GM12872 (cell line): ENCODE measurements at regions not wholly inside any gene's neighbourhood (a gene's known extent, or its start where the extent isn't known, plus 50 kb on each side); places are given as distances from the start of the nearest gene placed in this dataset.

Source experiments
- CTCF ChIP-seq: IDR thresholded peaks from 3 replicates; pipeline ENCODE4 v1.5.1; 2011; ENCODE audit warnings: low read depth, mild to moderate bottlenecking, low read length, moderate library complexity; ENCODE audit not compliant: insufficient read depth

GRCh38 chr12:123038966-123039365 is 58.5 kb downstream of the ARL6IP4 start:
- no peak for TF ChIP-seq CTCF

DNA sequence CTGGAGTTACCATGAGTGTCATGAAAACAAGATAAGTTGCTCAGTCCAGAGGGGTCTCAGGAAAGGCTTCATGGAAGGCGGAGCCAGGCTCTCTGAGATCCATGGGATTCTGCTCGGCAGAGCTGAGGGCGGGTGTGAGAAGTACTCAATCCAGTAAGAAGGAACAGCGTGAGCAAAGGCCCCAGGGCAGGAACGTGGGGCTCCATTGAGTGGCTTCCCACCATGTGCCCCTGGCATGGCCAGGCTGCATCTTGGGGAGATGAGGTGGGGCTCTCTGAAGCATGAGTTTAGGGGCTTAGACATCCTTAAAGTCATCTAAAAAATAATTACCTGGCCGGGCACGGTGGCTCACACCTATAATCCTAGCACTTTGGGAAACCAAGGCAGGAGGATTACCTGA is 58.0 kb downstream of the ARL6IP4 start:
- no peak for TF ChIP-seq CTCF

DNA sequence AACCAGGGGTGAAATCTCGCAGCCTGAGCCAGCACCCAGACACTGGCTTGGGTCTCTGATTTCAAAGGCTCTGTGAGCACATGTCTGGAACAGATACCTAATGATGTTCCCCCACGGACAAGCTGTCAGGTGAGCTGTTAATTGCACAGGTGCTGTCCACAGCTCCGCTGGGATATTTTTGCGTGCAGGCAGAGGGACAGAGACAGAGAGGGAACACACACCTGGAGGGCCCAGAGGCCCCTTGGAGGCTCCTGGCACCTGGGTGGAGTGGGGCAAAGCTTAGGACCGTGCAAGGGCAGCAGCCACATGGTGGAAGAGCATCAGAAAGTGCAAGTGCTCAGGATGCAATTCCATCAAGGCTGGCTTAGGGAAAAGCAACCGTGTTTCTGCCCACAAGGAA is 57.3 kb downstream of the ARL6IP4 start:
- TF ChIP-seq CTCF = no peak

- no peak for TF ChIP-seq CTCF
Observed at GRCh38 chr12:123036466-123037285, 56.2 kb downstream of the ARL6IP4 start.

- TF ChIP-seq CTCF = no peak
Observed at GRCh38 chr12:123035841-123036240, 55.4 kb downstream of the ARL6IP4 start.

DNA sequence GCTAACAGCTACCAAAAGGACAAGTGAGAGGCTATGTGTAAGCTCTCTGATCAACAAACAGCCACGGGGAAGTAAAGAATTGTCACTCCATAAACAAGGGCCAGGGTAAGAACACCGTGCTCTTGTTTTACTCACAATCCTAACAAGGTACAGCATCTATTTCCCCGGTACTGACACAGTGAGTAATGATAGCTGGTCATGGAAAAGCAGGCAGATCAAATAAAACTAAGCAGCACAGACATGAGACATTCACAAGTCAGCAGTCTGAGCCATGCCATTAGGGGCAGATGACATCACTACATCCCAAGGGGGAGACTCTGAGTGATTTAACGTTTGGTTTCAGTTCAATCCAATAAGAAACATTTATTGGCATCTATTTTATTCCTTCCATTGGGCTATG is 54.4 kb downstream of the ARL6IP4 start:
- TF ChIP-seq CTCF = no peak

DNA sequence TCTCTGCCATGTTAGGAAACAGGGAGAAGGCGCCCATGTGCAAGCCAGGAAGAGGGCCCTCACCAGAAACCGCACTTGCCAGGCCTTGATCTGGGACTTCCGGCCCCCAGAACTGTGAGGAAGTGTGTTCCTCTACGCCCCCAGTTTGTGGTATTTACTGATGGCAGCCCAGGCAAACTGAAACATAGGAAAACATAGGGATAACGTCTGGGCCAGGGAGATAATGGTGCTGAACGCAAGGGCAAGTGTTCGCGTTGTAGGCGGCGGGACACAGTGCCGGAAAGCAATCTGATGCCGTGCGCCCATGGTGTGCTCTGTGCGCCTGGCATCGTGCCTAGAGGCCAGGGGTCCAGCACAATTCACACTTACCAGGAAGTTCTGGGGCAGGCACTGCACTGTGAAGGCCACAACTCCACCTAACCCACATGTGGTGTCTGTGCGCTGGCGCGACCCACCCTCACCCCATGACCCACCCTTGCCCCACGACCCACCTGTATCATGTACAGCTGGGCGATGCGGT is 53.6 kb downstream of the ARL6IP4 start:
- TF ChIP-seq CTCF = no peak
